ENCODE measurements at regions not wholly inside any gene's neighbourhood (a gene's known extent, or its start where the extent isn't known, plus 50 kb on each side); places are given as distances from the start of the nearest gene placed in this dataset.

- no peak for TF ChIP-seq UBTF (CRISPR knock-in tag; IDR thresholded peaks at IDR 0.05)
- TF ChIP-seq, protein P1, sequence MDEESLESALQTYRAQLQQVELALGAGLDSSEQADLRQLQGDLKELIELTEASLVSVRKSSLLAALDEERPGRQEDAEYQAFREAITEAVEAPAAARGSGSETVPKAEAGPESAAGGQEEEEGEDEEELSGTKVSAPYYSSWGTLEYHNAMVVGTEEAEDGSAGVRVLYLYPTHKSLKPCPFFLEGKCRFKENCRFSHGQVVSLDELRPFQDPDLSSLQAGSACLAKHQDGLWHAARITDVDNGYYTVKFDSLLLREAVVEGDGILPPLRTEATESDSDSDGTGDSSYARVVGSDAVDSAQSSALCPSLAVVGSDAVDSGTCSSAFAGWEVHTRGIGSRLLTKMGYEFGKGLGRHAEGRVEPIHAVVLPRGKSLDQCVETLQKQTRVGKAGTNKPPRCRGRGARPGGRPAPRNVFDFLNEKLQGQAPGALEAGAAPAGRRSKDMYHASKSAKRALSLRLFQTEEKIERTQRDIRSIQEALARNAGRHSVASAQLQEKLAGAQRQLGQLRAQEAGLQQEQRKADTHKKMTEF (CRISPR knock-in tag; IDR thresholded peaks at IDR 0.05): no peak
- TF ChIP-seq ZNF713 (CRISPR knock-in tag; IDR thresholded peaks at IDR 0.05): no peak
- TF ChIP-seq TBP (CRISPR knock-in tag; IDR thresholded peaks at IDR 0.05): no peak
- peak; percentile 100 for TF ChIP-seq ZNF20 (CRISPR knock-in tag; IDR thresholded peaks at IDR 0.05)
- TF ChIP-seq TIGD3 (CRISPR knock-in tag; IDR thresholded peaks at IDR 0.05; ENCODE audit: borderline replicate concordance): no peak
- no peaks in the 10 kb centered on the region for H3K27me3 ChIP-seq (ENCODE audit: control insufficient read depth in 1 of 2, insufficient read depth in 2 of 2, low read length in 2 of 2)
- CTCF ChIA-PET (ENCODE audit: low intra/inter-chr PET ratio, low total read pairs): no interaction called here
These were observed 71.7 kb upstream of the SPRY4 start for GRCh38 chr5:142396436-142397038.

More at GRCh38 chr5:142396436-142397038, 71.7 kb upstream of the SPRY4 start:
- DNase-seq (ENCODE audit: low spot score) (no peak), ATAC-seq (no peak), FAIRE-seq (no peak)
- H3K4me2 ChIP-seq (ENCODE audit: low read depth, low read length): no peak overlapping the region
- H4K20me1 ChIP-seq (ENCODE audit: insufficient read depth, low read length): no peaks in the 10 kb centered on the region
- no TSS peak for BruUV-seq (replicated peaks)
- peaks cover 5% of the 10 kb centered on the region; the same call in 1 of the 2 replicates for H3K9me3 ChIP-seq (ENCODE audit: low read length)
- 95% methylated on average over 2 of the region's 2 CpGs for WGBS (ENCODE audit: low lambda C conversion rate)
- POLR2A ChIA-PET: no interaction called here
- in situ Hi-C loops (cut with HindIII; ENCODE audit: extremely low pct_ligation_motif_present, low pct_unique_long_range_greater_than_20kb) (no loop called here), intact Hi-C loops (cut with micrococcal nuclease; ENCODE audit: unreplicated experiment) (no loop called here)
- H3K9ac ChIP-seq (ENCODE audit: insufficient read depth, low read depth, low read length): no peak overlapping the region
- no peak overlapping the region for H3K4me3 ChIP-seq (replicated peaks in 1 of 3; ENCODE audit: insufficient read depth in 1 of 3, low read depth in 2 of 3, low read length in 3 of 3)
- no peak overlapping the region for H2AFZ ChIP-seq (ENCODE audit: low read length)
- H3K79me2 ChIP-seq (ENCODE audit: insufficient read depth, low read length): no peaks in the 10 kb centered on the region
- H3K4me1 ChIP-seq (ENCODE audit: insufficient read depth, low read length): peaks cover 39% of the 10 kb centered on the region
- H3K27ac ChIP-seq (ENCODE audit: extremely low read length, insufficient read depth, low read length): no peak overlapping the region
- peaks cover 0 to 3% of the 10 kb centered on the region in 2 experiments; a peak in 2 of 5 replicates for H3K36me3 ChIP-seq (replicated peaks in 1 of 2; ENCODE audit: control insufficient read depth in 1 of 2, insufficient read depth in 2 of 2, low read length in 2 of 2)
